Transverse colon (tissue), 4 donors: ENCODE measurements at regions not wholly inside any gene's neighbourhood (a gene's known extent, or its start where the extent isn't known, plus 50 kb on each side); places are given as distances from the start of the nearest gene placed in this dataset.

Experiments
- CTCF ChIP-seq, 5 experiments: fragments of 200-600 bp in 3 of 5; fragments of 450-650 bp in 2 of 5; sonication (generic) in 3 of 5; IDR thresholded peaks; 1 replicate in 2 of 5; 2 replicates in 3 of 5; pipeline ENCODE4 v1.5.1; 2016 to 2017; ENCODE audit warnings: antibody characterized with exemption in 5 of 5, inconsistent platforms in 3 of 5, mild to moderate bottlenecking in 2 of 5, moderate library complexity in 1 of 5
- EP300 ChIP-seq: sonication (generic); formaldehyde crosslinking; IDR thresholded peaks from one replicate; pipeline ENCODE4 v1.6.1; 2017; ENCODE audit warnings: antibody characterized with exemption, low read depth
- POLR2A ChIP-seq: fragments of 450-650 bp; IDR thresholded peaks from one replicate; pipeline ENCODE4 v1.6.1; 2016; ENCODE audit warnings: antibody characterized with exemption, mild to moderate bottlenecking, moderate library complexity
- POLR2AphosphoS5 ChIP-seq, 3 donors: sonication (generic); formaldehyde crosslinking; IDR thresholded peaks; one replicate each; pipeline ENCODE4 v1.6.1; 2016; ENCODE audit warnings: antibody characterized with exemption in 3 of 3

GRCh38 chr20:54879393-54879792 is 404.0 kb downstream of the DOK5 start:
- TF ChIP-seq CTCF (IDR thresholded peaks at IDR 0.05) = no peak
- no peak for TF ChIP-seq POLR2A
- TF ChIP-seq EP300 = no peak
- no peak for TF ChIP-seq POLR2AphosphoS5 (IDR thresholded peaks at IDR 0.05)
